Activated naive CD8-positive, alpha-beta T cell treated with anti-CD3 and anti-CD28 coated beads, Interleukin-2, amount 50 U/mL, for 24 hours (primary cell): ENCODE measurements at regions not wholly inside any gene's neighbourhood (a gene's known extent, or its start where the extent isn't known, plus 50 kb on each side); places are given as distances from the start of the nearest gene placed in this dataset.

Source experiments
- ATAC-seq: fragments of 150-1000 bp; cut with Tn5 transposase; one replicate; pipeline ENCODE4 v1.10.0; 2021
- DNase-seq: peaks from one replicate; pipeline ENCODE4 v3.0.0; 2021
- H3K27ac Mint-ChIP-seq: one replicate; pipeline ENCODE4 v1.8.0; 2021; ENCODE audit warnings: mild to moderate bottlenecking, mixed read lengths
- H3K27me3 Mint-ChIP-seq: one replicate; pipeline ENCODE4 v1.8.0; 2021; ENCODE audit warnings: mixed read lengths
- H3K36me3 Mint-ChIP-seq: one replicate; pipeline ENCODE4 v1.8.0; 2021; ENCODE audit warnings: low read depth, mixed read lengths
- H3K4me1 Mint-ChIP-seq: one replicate; pipeline ENCODE4 v1.8.0; 2021; ENCODE audit warnings: mixed read lengths
- H3K4me3 Mint-ChIP-seq: one replicate; pipeline ENCODE4 v1.8.0; 2021; ENCODE audit warnings: mild to moderate bottlenecking, moderate library complexity, mixed read lengths
- H3K9me3 Mint-ChIP-seq: one replicate; pipeline ENCODE4 v1.8.0; 2021; ENCODE audit warnings: mixed read lengths

DNA sequence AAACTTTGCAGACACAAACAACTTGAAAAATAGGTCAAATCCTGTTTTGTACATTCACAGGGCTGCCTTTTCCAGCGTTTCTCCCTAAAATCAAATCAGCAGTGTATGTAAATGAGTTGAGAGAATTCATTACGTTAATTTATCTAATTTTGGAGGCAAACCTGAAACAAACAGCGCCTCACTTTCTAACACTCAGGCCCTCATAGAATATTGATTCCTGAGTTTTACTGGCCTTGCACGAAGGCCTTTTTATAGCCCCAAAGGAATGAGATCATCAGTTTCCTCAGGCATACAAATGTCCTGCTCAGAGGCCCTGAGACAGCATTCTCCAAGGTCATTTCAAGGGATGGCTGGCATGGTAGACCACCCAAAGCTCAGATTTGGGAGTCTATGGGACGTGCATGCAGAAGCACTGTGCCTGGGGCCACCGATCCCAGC, 131.7 kb upstream of the CHST15 start:
- no peak overlapping the region for H3K27ac Mint-ChIP-seq
- peak; percentile 4 for DNase-seq

GRCh38 chr10:124224331-124225028, 131.1 kb upstream of the CHST15 start:
- peaks cover 16% of the 10 kb centered on the region for H3K36me3 Mint-ChIP-seq
- peaks cover 31% of the 10 kb centered on the region for H3K4me1 Mint-ChIP-seq
- peaks cover 35% of the 10 kb centered on the region for H3K9me3 Mint-ChIP-seq
- H3K27ac Mint-ChIP-seq, result no peak overlapping the region
- H3K4me3 Mint-ChIP-seq, result no peak overlapping the region
- ATAC-seq, result no peak
- DNase-seq, result no peak
- peaks cover 12% of the 10 kb centered on the region for H3K27me3 Mint-ChIP-seq

More for the DNA sequence above, 131.7 kb upstream of the CHST15 start:
- peaks cover 39% of the 10 kb centered on the region for H3K9me3 Mint-ChIP-seq
- H3K27me3 Mint-ChIP-seq, result peaks cover 8% of the 10 kb centered on the region
- peaks cover 34% of the 10 kb centered on the region for H3K4me1 Mint-ChIP-seq
- H3K36me3 Mint-ChIP-seq, result peaks cover 19% of the 10 kb centered on the region
- no peak overlapping the region for H3K4me3 Mint-ChIP-seq
- ATAC-seq, result no peak

- Mint-ChIP-seq H3K4me3 (no peak overlapping the region), H3K36me3 (peaks cover 16% of the 10 kb centered on the region), H3K27me3 (peaks cover 12% of the 10 kb centered on the region), H3K9me3 (peaks cover 27% of the 10 kb centered on the region), H3K27ac (no peak overlapping the region), H3K4me1 (peaks cover 27% of the 10 kb centered on the region)
- no peak for DNase-seq
- ATAC-seq, result no peak
These were observed 130.3 kb upstream of the CHST15 start for GRCh38 chr10:124223711-124224085.

DNA sequence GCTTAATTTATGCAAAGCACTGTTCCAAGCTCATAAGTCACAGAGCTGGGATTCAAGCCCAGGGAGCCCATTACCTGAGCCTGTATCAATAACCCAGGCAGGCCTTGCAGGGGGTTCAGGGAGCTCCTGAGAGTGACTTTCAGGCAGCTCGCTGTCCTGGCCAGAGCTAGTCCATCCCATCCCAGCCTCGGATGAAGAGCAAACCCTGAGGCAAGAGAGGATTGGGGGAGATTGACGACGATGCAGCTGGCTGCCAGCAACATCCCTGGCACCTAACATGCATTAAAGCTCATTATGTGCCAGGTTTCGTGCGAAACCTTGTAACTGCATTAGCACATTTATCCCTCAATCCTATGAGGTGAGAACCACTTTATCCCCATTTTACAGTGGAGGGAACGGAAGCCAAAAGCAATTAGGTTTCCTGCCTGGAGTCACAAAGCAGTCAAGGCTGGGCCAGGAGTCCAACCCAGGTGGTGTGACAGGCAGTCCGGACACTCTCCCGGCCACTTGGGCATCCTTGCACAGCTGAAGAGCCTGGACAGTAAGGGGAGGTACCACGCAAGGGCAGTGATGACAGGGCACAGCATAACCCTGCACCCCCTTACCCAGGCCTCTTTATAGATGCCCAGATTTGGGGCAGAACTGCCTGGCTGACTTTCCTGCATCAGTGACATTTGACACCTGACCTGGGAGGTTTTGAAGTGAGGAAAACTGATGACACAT, 129.8 kb upstream of the CHST15 start:
- H3K27me3 Mint-ChIP-seq, result peaks cover 12% of the 10 kb centered on the region
- DNase-seq, result no peak
- no peak overlapping the region for H3K4me3 Mint-ChIP-seq
- H3K36me3 Mint-ChIP-seq, result peaks cover 16% of the 10 kb centered on the region
- no peak overlapping the region for H3K27ac Mint-ChIP-seq
- peaks cover 27% of the 10 kb centered on the region for H3K4me1 Mint-ChIP-seq
- H3K9me3 Mint-ChIP-seq, result peaks cover 22% of the 10 kb centered on the region
- ATAC-seq, result no peak

GRCh38 chr10:124222318-124222987, 129.1 kb upstream of the CHST15 start:
- Mint-ChIP-seq H3K4me3 (no peak overlapping the region), H3K27me3 (peaks cover 12% of the 10 kb centered on the region), H3K36me3 (peaks cover 15% of the 10 kb centered on the region), H3K27ac (no peak overlapping the region), H3K4me1 (peaks cover 24% of the 10 kb centered on the region), H3K9me3 (peaks cover 15% of the 10 kb centered on the region)
- DNase-seq, result no peak
- ATAC-seq, result no peak

- Mint-ChIP-seq H3K4me1 (peaks cover 20% of the 10 kb centered on the region), H3K27me3 (peaks cover 12% of the 10 kb centered on the region), H3K4me3 (no peak overlapping the region), H3K36me3 (peaks cover 8% of the 10 kb centered on the region), H3K9me3 (peaks cover 7% of the 10 kb centered on the region), H3K27ac (no peak overlapping the region)
- DNase-seq (no peak), ATAC-seq (no peak)
These were observed 128.2 kb upstream of the CHST15 start for GRCh38 chr10:124221356-124222317.

- Mint-ChIP-seq H3K4me3 (no peak overlapping the region), H3K27me3 (peaks cover 9% of the 10 kb centered on the region), H3K9me3 (peaks cover 2% of the 10 kb centered on the region), H3K27ac (no peak overlapping the region), H3K4me1 (peaks cover 15% of the 10 kb centered on the region), H3K36me3 (peaks cover 2% of the 10 kb centered on the region)
- ATAC-seq (no peak), DNase-seq (no peak)
These were observed 127.6 kb upstream of the CHST15 start for GRCh38 chr10:124220971-124221355.

DNA sequence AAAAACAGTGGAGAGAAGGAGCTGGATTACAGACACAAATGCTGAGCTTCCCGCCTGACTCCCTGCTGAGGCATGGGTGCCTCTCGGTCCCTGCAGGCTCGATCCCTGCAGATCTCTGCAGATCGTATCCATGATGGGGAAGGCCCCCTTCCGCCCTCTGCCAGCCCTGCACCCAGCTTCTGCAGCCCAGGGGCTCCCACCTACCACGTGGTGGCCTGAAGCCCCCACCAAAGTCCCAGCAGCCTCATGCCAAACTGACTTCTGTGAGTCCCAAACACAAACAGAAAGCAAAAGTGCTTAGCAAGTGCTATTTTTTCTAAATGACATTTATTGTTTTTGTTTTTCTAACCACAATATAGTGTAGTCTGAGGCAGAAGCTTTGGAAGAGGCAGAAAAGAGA, 127.1 kb upstream of the CHST15 start:
- Mint-ChIP-seq H3K27ac (no peak overlapping the region), H3K36me3 (no peaks in the 10 kb centered on the region), H3K27me3 (peaks cover 6% of the 10 kb centered on the region), H3K4me1 (peaks cover 12% of the 10 kb centered on the region), H3K4me3 (no peak overlapping the region), H3K9me3 (no peaks in the 10 kb centered on the region)
- no peak for DNase-seq
- no peak for ATAC-seq

GRCh38 chr10:124219655-124220054, 126.3 kb upstream of the CHST15 start:
- Mint-ChIP-seq H3K27ac (no peak overlapping the region), H3K27me3 (peaks cover 6% of the 10 kb centered on the region), H3K4me1 (peaks cover 12% of the 10 kb centered on the region), H3K9me3 (no peaks in the 10 kb centered on the region), H3K36me3 (no peaks in the 10 kb centered on the region), H3K4me3 (no peak overlapping the region)
- no peak for DNase-seq
- no peak for ATAC-seq

DNA sequence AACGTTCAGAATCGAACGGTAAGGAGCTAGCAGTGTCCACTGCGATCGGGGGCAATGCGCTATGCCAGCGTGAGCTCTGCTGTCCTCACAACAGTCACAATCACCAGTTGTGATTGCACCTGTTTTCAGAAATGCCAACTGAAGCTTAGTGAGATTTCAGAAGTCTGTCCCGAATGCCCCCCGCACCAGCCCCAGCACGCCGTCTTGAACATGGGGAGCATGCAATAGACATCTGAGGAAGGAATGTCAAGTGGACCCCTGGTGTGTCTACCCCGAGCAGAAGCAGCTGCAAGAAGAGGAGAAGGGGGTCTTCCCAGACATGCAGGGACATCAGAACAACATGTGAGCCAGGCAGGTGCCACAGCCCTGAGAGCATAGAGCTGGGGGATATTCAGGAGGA, 125.7 kb upstream of the CHST15 start:
- DNase-seq (no peak), ATAC-seq (no peak)
- Mint-ChIP-seq H3K36me3 (no peaks in the 10 kb centered on the region), H3K4me3 (no peak overlapping the region), H3K9me3 (no peaks in the 10 kb centered on the region), H3K27me3 (peaks cover 6% of the 10 kb centered on the region), H3K4me1 (peaks cover 12% of the 10 kb centered on the region), H3K27ac (no peak overlapping the region)

- Mint-ChIP-seq H3K9me3 (no peaks in the 10 kb centered on the region), H3K4me1 (peaks cover 12% of the 10 kb centered on the region), H3K36me3 (no peaks in the 10 kb centered on the region), H3K4me3 (no peak overlapping the region), H3K27me3 (peaks cover 6% of the 10 kb centered on the region), H3K27ac (no peak overlapping the region)
- ATAC-seq (no peak), DNase-seq (no peak)
These were observed 124.8 kb upstream of the CHST15 start for GRCh38 chr10:124217906-124218804.

GRCh38 chr10:124217031-124217430, 123.6 kb upstream of the CHST15 start:
- peaks cover 6% of the 10 kb centered on the region for H3K27me3 Mint-ChIP-seq
- ATAC-seq (no peak), DNase-seq (no peak)
- peaks cover 8% of the 10 kb centered on the region for H3K4me1 Mint-ChIP-seq
- no peak overlapping the region for H3K4me3 Mint-ChIP-seq
- no peaks in the 10 kb centered on the region for H3K36me3 Mint-ChIP-seq
- H3K9me3 Mint-ChIP-seq, result no peaks in the 10 kb centered on the region
- H3K27ac Mint-ChIP-seq, result no peak overlapping the region

DNA sequence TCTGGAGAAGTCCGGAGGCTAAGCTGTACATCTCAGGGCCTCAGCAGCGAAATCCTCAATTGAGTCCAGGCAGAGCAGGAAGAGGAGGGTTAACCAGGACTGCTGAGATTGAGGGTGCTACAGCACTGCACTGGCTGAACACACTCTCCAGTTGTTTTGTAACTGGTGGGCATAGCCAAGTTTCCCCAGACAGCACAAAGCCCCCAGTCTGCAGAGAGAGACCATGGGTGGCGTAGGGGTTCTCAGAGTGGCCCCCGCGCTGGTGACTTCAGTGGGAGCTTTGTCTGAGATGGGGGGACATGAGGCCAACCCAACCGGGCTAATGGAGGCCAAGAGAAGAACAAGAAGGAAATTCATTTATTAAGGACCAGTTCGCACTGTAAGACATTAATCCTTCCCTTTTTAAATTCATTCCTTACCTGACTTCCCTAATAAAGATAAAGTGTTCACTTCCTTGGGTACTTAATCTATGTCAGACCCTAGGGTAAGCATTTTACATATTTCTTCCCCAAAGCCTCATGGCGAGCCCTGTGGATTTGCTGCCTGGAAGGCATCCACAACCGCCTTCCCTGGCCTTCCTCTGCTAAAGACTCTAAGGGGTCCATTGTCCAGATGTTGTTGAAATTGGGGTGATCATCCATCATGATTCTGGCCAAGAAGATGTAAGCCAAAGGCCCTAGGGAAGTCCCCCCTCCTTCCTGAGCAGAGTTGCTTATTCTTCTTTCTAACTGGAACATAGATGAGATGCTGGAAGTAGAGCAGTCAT, 121.4 kb upstream of the CHST15 start:
- H3K27ac Mint-ChIP-seq, result no peak overlapping the region
- H3K4me1 Mint-ChIP-seq, result no peaks in the 10 kb centered on the region
- ATAC-seq (no peak), DNase-seq (no peak)
- no peaks in the 10 kb centered on the region for H3K9me3 Mint-ChIP-seq
- peaks cover under 1% of the 10 kb centered on the region for H3K27me3 Mint-ChIP-seq
- H3K36me3 Mint-ChIP-seq, result no peaks in the 10 kb centered on the region
- H3K4me3 Mint-ChIP-seq, result no peak overlapping the region
